GM21367 (cell line): ENCODE measurements at regions not wholly inside any gene's neighbourhood (a gene's known extent, or its start where the extent isn't known, plus 50 kb on each side); places are given as distances from the start of the nearest gene placed in this dataset.
"Not testable (repeated sequence)": the region's sequence is repeated elsewhere in the genome, so short reads cannot be mapped to it uniquely, and the experiment has no call there.

Experiments used
- ATAC-seq: cut with Tn5 transposase; IDR thresholded peaks from one replicate; pipeline ENCODE4 v1.9.1; 2021; ENCODE audit not compliant: unreplicated experiment

DNA sequence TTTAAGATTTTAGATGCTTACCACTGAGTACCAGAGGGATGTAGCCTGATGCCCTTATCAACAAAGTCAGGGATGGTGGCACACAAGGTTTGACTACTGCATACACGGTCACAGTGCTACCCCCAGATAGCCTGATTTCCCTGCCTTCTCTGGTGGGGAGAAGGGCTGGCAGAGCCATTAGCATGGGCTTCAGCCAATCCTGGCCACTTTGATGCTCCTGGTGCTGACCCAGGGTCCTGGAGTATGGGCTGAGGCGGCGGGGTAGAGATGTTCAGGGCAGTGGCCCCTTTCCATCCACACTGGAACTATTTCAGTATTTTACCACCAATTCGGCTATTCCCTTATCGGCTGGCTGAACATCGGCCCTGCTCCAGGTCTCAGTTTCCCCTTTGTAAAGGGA is 83.2 kb downstream of the POTEB3 start:
- ATAC-seq, result not testable (repeated sequence)

DNA sequence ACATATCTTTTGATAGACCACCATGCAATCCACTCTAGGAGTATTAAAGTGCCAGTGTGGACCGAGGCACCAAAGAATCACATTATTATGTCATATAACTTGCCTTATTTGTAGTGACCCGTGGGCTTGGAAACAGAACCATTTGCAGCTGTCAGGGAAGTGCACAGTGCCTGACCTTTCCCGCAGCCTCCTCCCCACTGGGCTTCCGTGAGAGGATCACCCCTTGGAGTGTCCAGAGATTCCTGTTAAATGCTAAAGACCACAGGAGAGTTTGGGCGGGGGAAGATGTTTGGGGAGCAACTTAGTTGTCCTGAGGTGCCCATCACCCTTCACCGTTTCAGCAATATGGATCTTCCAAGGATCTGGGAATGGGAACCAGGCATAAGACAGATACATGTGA is 84.4 kb downstream of the POTEB3 start:
- not testable (repeated sequence) for ATAC-seq

GRCh38 chr15:21354597-21354996 is 85.7 kb downstream of the POTEB3 start:
- not testable (repeated sequence) for ATAC-seq

DNA sequence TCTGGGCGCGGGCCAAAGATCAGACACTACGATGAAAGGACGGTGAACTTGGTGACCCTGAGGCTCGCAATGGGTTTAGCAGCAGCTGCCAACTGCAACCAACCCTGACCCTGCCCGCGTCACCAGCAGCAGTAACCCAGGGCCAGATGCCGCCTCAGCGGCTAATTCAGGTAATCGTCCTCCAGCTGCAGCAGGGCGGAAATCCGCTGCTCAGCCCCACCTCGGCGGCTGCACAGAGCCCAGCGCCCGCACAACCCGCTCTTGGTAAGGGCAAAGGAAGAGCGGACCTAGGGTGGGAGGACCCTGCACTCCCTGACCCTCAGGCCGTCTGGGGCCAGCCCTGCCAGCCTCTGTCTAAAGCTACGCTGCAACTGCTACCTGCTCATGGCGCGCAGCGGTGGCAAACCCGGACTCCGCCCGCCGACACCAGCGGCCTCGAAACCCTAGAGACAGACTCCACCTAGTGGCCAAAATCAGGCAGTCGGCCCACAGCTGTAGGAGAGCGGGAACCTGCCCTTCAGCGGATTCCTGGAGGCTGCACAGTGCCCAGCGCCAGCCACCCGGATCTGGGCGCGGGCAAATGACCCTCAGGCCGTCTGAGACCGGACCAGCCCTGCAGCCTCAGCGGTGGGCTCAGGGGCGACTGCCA is 87.5 kb downstream of the POTEB3 start:
- not testable (repeated sequence) for ATAC-seq

DNA sequence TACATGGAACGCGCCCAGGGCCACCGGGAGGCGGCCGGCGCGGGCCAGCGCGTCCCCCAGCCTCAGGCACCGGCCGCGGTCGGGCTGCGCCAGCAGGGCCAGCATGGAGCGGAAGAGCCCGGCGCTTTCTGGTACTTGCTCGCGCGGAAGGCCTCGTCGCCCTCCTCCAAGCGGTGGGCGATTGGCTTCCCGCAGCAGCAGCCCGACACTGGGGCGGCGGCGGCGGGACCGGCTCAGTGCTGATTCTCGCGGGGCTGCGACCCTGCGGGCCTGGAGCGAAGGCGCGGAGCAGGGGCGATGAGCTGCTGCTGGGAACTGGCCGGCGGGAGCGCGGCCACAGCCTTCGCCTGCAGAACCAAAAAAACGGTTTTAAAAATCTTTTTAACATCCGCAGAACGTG is 95.3 kb downstream of the POTEB3 start:
- ATAC-seq, result not testable (repeated sequence)

DNA sequence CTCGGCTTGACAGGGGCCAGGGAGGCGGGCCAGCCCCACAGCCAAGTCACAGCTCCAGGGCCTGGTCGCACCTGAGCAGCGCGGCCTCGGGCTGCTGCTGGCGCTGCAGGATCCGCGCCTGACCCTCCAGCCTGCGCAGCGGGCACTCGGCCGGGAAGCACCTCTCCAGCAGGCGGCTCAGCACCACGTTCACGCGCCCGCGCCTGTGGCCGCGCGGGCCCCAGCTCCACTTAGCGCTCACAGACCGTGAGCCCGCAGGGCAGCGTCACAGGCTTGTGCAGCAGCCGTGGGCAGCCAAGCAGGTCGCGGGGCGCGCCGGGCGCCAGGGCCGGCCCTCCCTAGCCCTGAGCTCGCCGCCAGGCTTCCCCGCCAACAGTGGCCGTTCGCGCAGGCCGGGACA is 95.8 kb downstream of the POTEB3 start:
- ATAC-seq, result not testable (repeated sequence)

DNA sequence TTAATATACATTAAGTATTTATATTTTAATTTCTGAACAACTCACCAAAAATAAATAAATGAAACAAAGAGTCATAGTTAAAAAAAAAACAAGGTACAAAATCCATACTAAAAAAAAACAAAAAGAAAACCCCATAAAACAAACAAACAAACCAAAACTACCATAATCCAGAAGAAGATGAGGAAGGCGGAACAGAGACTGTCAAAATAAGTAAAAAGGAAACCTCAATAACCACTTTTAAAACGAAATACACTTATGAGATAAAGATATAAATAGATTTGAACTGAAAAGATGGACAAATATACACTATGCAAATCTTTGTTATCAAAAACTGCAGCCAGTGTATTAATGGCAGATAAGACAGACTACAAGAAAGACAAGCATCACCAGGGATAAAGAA is 103.3 kb downstream of the POTEB3 start:
- ATAC-seq, result not testable (repeated sequence)

DNA sequence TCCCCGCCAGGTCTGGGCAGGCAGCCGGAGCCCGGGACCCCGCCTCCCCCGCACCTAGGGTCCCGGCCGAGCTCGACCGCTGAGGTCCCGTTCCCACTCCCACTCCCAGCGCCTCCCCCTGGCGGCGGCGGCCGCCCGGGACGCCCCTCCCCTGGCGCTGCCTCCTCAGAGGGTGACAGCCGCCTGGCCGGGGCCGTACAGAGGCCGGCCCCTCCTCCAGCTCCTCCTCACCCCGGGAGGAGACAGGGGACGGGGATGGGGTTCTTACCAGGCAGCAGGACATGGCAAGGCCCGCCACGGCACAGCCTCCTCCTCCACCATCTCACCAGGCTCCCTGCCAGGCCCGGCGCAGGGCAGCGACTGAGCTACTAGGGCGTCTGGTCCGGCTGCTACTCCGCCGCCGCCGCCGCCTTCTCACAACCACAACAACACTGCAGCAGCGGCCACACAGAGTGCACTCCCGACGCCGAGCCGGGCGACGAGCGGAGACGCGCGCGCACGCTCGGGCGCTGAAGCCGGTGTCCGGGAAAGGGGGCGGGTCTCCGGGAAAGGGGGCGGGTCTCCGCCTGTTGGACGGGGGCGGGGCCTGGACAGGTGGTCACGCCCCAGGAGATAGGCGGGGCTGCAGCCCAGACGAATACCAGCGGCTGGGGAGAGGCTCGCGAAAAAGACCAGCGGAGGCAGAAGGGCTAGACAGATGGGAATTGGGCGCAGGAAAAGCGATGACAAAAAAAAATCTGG is 115.4 kb downstream of the POTEB3 start:
- ATAC-seq, result not testable (repeated sequence)

GRCh38 chr15:21284353-21284752 is 155.9 kb downstream of the POTEB3 start:
- peak; percentile 40 for ATAC-seq

DNA sequence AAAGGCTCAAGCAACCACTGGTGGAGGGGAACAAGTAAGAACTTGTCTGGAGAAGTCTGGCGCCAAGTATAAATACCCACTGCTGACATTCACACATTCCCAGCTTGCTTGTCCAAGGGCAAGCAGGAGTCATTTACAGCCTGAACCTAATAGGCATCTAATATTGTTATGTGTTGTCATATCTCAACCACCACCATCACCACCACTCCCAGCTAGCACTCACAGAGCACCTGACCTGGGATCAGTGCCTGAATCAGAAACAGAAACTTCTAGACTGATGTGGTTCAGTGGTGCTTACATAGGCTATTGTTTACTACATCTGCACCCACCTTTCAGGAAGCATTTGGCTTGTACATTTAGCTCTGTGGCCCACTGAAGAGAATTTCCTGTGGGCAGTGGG is 157.1 kb downstream of the POTEB3 start:
- peak; percentile 93 for ATAC-seq

- ATAC-seq, result not testable (repeated sequence)
Observed at GRCh38 chr15:21280272-21280671, 160.0 kb downstream of the POTEB3 start.

- ATAC-seq, result not testable (repeated sequence)
Observed at GRCh38 chr15:21272176-21272982, 167.9 kb downstream of the POTEB3 start.

DNA sequence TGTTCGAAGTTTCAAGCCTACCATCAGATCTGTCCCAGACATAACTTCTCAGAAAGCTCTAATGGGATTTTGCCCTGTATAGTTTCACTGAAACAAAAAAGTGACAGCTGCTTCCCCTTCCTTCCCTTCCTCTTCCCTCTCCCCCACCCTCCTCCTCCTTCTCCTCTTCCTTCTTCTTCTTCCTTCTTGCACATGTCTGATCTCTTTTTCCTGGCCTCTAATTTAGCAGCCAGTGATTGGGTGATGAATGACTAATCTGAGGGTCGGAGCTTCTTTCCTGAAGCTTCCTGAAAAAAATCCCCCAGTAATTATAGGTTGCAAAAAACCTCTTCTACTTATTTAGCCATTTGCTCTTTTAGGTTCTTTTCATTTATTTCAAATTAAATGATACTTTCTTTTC is 168.7 kb downstream of the POTEB3 start:
- ATAC-seq, result no peak

DNA sequence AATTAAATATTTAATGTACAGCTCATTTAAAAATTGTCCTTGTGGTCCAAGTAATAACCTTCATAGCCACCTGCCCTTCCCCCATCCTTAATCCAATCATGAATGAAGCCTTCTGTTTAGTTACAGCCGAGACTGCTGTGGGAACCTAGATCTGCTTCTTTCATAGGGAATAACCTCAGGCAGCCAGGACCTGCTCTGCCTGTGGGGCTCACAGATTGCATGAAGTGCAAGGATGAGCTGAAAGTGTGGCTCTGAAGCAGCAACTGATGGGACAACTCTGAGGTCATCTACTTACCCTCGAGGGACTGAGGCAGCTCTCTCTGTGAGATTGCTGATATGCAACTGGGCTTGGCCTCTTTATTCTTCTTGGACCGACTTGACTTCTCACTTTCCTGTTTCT is 169.8 kb downstream of the POTEB3 start:
- no peak for ATAC-seq

DNA sequence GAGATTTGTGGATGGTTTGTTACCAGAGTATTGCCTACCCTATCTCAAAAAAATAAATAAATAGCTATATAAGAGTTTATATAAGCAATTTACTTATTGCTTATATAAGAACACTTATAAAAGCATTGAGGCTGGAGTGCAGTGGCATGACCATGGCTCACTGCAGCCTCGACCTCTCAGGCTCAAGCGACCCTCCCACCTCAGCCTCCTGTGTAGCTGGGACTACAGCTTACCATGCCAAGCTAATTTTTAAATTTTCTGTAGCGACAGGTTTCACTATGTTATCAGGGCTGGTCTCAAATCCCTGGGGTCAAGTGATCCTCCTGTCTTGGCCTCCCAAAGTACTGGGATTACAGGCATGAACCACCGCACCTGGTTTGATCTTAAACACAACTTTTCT is 170.6 kb downstream of the POTEB3 start:
- not testable (repeated sequence) for ATAC-seq

DNA sequence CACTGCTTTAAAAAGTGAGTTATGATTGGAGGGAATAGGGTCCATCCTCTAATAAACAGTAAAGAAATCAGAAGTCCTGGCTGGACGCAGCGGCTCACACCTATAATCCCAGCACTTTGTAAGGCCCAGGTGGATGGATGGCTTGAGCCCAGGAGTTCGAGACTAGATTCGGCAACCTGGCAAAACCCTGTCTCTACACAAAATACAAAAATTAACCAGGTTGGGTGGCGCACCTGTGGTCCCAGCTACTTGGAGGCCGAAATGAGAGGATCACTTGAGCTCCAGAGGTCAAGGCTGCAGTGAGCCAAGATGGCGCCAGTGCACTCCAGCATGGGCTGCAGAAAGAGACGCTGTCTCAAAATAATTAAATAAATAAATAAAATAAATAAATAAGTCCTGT is 171.2 kb downstream of the POTEB3 start:
- no peak for ATAC-seq

DNA sequence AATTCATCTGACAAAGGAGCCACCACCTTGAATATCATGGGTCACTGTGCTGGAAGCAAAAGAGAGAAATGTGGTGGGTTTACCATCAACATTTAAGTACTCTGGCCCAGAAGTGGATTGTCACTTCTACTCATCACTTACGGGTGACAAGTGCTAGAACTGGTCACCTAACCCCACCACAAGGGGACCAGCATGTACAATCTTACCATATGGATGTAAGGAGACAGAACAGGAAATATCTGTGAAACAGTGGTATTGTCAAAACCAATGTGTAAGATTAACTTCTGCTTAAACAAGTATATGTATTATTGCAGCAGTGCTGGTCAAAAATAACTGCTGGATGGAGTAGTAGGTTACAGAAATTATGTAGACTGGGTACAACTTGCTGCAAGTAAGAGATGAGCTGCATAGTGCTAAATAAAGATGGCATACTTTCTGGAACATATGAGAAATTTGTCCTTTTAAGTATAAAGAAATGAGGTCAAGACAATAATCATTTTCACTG is 171.8 kb downstream of the POTEB3 start:
- no peak for ATAC-seq

DNA sequence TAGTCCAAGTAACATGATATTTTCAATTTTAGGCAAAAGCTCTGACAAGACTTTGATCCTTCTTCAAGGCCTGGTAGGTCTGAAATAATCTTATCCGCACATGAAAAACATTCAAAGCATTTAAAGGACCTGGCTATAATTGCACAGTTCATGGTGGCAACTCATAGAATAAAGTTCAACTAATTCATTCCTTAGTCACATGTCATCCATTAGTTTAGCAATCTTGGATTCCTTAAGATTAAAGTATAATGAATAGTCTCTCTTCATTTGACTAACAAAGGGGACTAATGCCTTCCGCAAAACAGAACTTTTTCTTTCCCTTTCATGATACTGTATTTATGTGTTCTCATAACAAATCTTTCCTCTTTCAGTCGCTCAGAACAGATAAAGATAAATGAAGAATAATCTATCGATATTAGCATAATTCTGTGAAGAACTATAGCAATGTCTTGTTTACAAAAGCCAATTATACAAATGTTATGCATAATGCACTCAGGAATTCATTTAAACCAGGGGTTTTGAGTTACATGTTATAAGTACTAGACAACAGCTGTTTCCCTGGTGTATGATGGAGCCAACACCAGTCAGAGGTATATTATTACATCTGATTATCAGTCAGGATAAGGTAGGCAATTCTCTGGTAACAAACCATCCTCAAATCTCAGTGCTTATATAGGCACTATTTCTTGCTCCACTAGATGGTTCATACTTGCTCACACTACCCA is 172.5 kb downstream of the POTEB3 start:
- no peak for ATAC-seq

- no peak for ATAC-seq
Observed at GRCh38 chr15:21267226-21267625, 173.1 kb downstream of the POTEB3 start.

- ATAC-seq, result not testable (repeated sequence)
Observed at GRCh38 chr15:21265628-21266027, 174.7 kb downstream of the POTEB3 start.
